ENCODE measurements at regions not wholly inside any gene's neighbourhood (a gene's known extent, or its start where the extent isn't known, plus 50 kb on each side); places are given as distances from the start of the nearest gene placed in this dataset.

DNA sequence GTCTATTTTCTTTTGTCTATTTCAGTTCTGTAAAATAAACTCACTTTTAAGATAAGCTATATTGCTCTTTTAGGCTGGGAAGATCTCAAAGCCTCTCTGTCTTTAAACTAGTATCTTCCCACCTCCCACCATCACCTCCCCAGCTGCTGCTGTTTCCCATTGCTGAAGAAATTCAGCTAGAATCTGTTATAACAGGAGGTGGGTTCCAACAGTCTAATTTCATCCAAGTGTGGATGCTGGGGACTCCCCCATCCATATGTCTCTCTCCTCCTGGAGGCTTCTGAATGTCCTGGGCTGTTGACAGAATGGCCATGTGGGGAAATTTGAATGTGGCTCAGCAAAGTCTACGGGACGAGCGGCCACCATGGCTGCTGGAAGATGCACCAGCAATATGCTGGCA, 301.0 kb downstream of the RASEF start (continued):
- no peak for TF ChIP-seq MAZ (CRISPR knock-in tag; conservative IDR thresholded peaks at IDR 0.05 in 1 of 2, IDR thresholded peaks at IDR 0.05 in 1 of 2)

- FAIRE-seq (no peak), DNase-seq (ENCODE audit: extremely low read depth in 1 of 4, low spot score in 3 of 4) (no peak), ATAC-seq (no peak)
- Histone ChIP-seq H3K79me2 (ENCODE audit: control insufficient read depth, insufficient read depth, low read length) (no peaks in the 10 kb centered on the region), H2AFZ (ENCODE audit: low read depth, low read length) (no peak overlapping the region), H3K9ac (ENCODE audit: insufficient read depth in 1 of 2, low read depth in 2 of 2, low read length in 2 of 2) (no peak overlapping the region), H3K4me3 (no peak overlapping the region), H3K36me3 (ENCODE audit: control insufficient read depth, insufficient read depth, low read length) (no peaks in the 10 kb centered on the region), H3K9me3 (replicated peaks; ENCODE audit: control insufficient read depth, insufficient read depth, low read depth, low read length) (no peaks in the 10 kb centered on the region), H3K27me3 (ENCODE audit: control insufficient read depth in 2 of 2, insufficient read depth in 2 of 2, low read length in 2 of 2) (no peaks in the 10 kb centered on the region), H3K4me2 (ENCODE audit: insufficient read depth, low read length) (no peak overlapping the region), H4K20me1 (replicated peaks; ENCODE audit: control insufficient read depth, insufficient read depth, low read length) (no peaks in the 10 kb centered on the region), H3K4me1 (replicated peaks in 1 of 2; ENCODE audit: control insufficient read depth in 2 of 2, insufficient read depth in 2 of 2, low read length in 2 of 2) (no peaks in the 10 kb centered on the region), H3K27ac (ENCODE audit: extremely low read depth, low read depth, low read length) (no peak overlapping the region), H3K9me1 (ENCODE audit: control insufficient read depth, insufficient read depth, low read length) (no peaks in the 10 kb centered on the region)
- intact Hi-C loops (cut with micrococcal nuclease) (no loop called here), in situ Hi-C loops (cut with MboI) (no loop called here)
- no TSS peak for BruUV-seq (replicated peaks)
- ChIA-PET POLR2A (no interaction called here), CTCF (ENCODE audit: low intra/inter-chr PET ratio) (no interaction called here)
- WGBS (ENCODE audit: insufficient coverage, low coverage, missing lambda C conversion rate): 0% methylated on average over 3 of the region's 3 CpGs
- TF ChIP-seq NCOA1 (IDR thresholded peaks at IDR 0.05; ENCODE audit: low read depth): no peak
- no peak for TF ChIP-seq ZBED1 (IDR thresholded peaks at IDR 0.05)
- TF ChIP-seq L3MBTL2 (IDR thresholded peaks at IDR 0.05): no peak
- TF ChIP-seq ZNF274 (IDR thresholded peaks at IDR 0.05; ENCODE audit: borderline replicate concordance, low read depth, low read length): no peak
- TF ChIP-seq SP1 (CRISPR knock-in tag; IDR thresholded peaks at IDR 0.05): no peak
- no peak for TF ChIP-seq DPF2 (IDR thresholded peaks at IDR 0.05)
- TF ChIP-seq JUN (IDR thresholded peaks at IDR 0.05; ENCODE audit: borderline replicate concordance, low read depth, low read length): no peak
- TF ChIP-seq JUN (CRISPR knock-in tag; IDR thresholded peaks at IDR 0.05; ENCODE audit: borderline replicate concordance): no peak
- TF ChIP-seq HMGN3 (IDR thresholded peaks at IDR 0.05; ENCODE audit: borderline replicate concordance, extremely low read depth, insufficient read length, low read depth, low read length): no peak
- no peak for TF ChIP-seq CREBBP (IDR thresholded peaks at IDR 0.05; ENCODE audit: low read depth, low read length)
- no peak for TF ChIP-seq HLTF (IDR thresholded peaks at IDR 0.05)
- no peak for TF ChIP-seq ZNF24 (IDR thresholded peaks at IDR 0.05)
- TF ChIP-seq, protein P1, sequence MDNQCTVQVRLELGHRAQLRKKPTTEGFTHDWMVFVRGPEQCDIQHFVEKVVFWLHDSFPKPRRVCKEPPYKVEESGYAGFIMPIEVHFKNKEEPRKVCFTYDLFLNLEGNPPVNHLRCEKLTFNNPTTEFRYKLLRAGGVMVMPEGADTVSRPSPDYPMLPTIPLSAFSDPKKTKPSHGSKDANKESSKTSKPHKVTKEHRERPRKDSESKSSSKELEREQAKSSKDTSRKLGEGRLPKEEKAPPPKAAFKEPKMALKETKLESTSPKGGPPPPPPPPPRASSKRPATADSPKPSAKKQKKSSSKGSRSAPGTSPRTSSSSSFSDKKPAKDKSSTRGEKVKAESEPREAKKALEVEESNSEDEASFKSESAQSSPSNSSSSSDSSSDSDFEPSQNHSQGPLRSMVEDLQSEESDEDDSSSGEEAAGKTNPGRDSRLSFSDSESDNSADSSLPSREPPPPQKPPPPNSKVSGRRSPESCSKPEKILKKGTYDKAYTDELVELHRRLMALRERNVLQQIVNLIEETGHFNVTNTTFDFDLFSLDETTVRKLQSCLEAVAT (IDR thresholded peaks at IDR 0.05): no peak
- TF ChIP-seq CHD4 (IDR thresholded peaks at IDR 0.05; ENCODE audit: insufficient read depth, insufficient replicate concordance, low read depth, low read length, poor library complexity, severe bottlenecking): no peak
- no peak for TF ChIP-seq ZKSCAN1 (IDR thresholded peaks at IDR 0.05; ENCODE audit: low read depth, low read length)
- no peak for TF ChIP-seq FOXP1 (CRISPR knock-in tag; IDR thresholded peaks at IDR 0.05)
These were observed 299.3 kb downstream of the RASEF start for GRCh38 chr9:82763656-82764055.

Data from K562 (cell line).